Caco-2 (cell line): ENCODE measurements at regions not wholly inside any gene's neighbourhood (a gene's known extent, or its start where the extent isn't known, plus 50 kb on each side); places are given as distances from the start of the nearest gene placed in this dataset.

Experiments used
- BruUV-seq: library from RNA; stranded (reverse); fragments of 400-500 nt; replicated peaks from 2 replicates; lab custom pipeline; 2021; lab: Mats Ljungman, UMichigan
- CTCF ChIA-PET: fragments of 300-600 bp; sonication (Branson Sonifier 250); formaldehyde crosslinking; loops from one replicate; lab custom pipeline; 2022; ENCODE audit warnings: antibody characterized with exemption; lab: Charles Lee
- POLR2A ChIA-PET: fragments of 300-600 bp; sonication (Branson Sonifier 250); formaldehyde crosslinking; loops from one replicate; lab custom pipeline; 2022; ENCODE audit warnings: antibody characterized with exemption; lab: Charles Lee
- DNase-seq, 2 experiments: peaks; one replicate each; pipeline versions ENCODE4 v3.0.0 to v3.0.0-alpha.2; 2020 to 2022
- H3K27me3 ChIP-seq: replicated peaks from 2 replicates; pipeline ENCODE4 v1.6.0; 2011; ENCODE audit warnings: low read length; ENCODE audit not compliant: control insufficient read depth, insufficient read depth
- H3K36me3 ChIP-seq: 2 replicates; pipeline ENCODE4 v1.5.1; 2011; ENCODE audit warnings: low read length; ENCODE audit not compliant: control insufficient read depth, insufficient read depth
- H3K4me1 ChIP-seq: fragments of 250-450 bp; sonication (Bioruptor Pico); 2 replicates; pipeline ENCODE4 v1.5.1; 2020; ENCODE audit warnings: mild to moderate bottlenecking
- H3K4me3 ChIP-seq: 2 replicates; pipeline ENCODE4 v1.5.1; 2011; ENCODE audit warnings: low read depth, mild to moderate bottlenecking, control low read depth, low read length
- H3K9me3 ChIP-seq: fragments of 250-450 bp; sonication (Bioruptor Pico); 2 replicates; pipeline ENCODE4 v1.5.1; 2020; ENCODE audit warnings: mild to moderate bottlenecking, moderate library complexity
- H3K27ac Mint-ChIP-seq: one replicate; pipeline ENCODE4 v1.8.0; 2022; ENCODE audit warnings: mixed read lengths; ENCODE audit not compliant: unreplicated experiment
- H3K27me3 Mint-ChIP-seq: one replicate; pipeline ENCODE4 v1.8.0; 2022; ENCODE audit warnings: mixed read lengths; ENCODE audit not compliant: insufficient read depth, unreplicated experiment
- H3K36me3 Mint-ChIP-seq: one replicate; pipeline ENCODE4 v1.8.0; 2022; ENCODE audit warnings: mild to moderate bottlenecking, mixed read lengths; ENCODE audit not compliant: insufficient read depth, unreplicated experiment
- H3K4me1 Mint-ChIP-seq: one replicate; pipeline ENCODE4 v1.8.0; 2022; ENCODE audit warnings: low read depth, mixed read lengths; ENCODE audit not compliant: unreplicated experiment
- H3K4me3 Mint-ChIP-seq: one replicate; pipeline ENCODE4 v1.8.0; 2022; ENCODE audit warnings: mild to moderate bottlenecking, moderate library complexity, mixed read lengths; ENCODE audit not compliant: unreplicated experiment
- H3K9me3 Mint-ChIP-seq: one replicate; pipeline ENCODE4 v1.8.0; 2022; ENCODE audit warnings: mixed read lengths; ENCODE audit not compliant: unreplicated experiment
- intact Hi-C: fragments of 100-400 bp; cut with micrococcal nuclease; formaldehyde crosslinking; loops from one replicate; pipeline ENCODE4 v1.10.0; 2022; ENCODE audit not compliant: unreplicated experiment
- TF ChIP-seq, protein P1 (sequence below), 2 experiments: fragments of 200-600 bp in 1 of 2; IDR thresholded peaks; 1 replicate in 1 of 2; 2 replicates in 1 of 2; pipeline versions ENCODE4 v1.5.1 to v1.8.0; 2011 to 2022; ENCODE audit warnings: antibody characterized with exemption in 1 of 2, control low read depth in 1 of 2, inconsistent platforms in 1 of 2, low read depth in 1 of 2, low read length in 1 of 2, mild to moderate bottlenecking in 1 of 2, moderate library complexity in 1 of 2; ENCODE audit not compliant: insufficient read depth in 1 of 2, severe bottlenecking in 1 of 2, unreplicated experiment in 1 of 2

- DNase-seq: no peak
- Mint-ChIP-seq H3K4me1 (no peaks in the 10 kb centered on the region), H3K27ac (no peak overlapping the region), H3K4me3 (no peak overlapping the region), H3K36me3 (peaks cover 5% of the 10 kb centered on the region), H3K9me3 (no peaks in the 10 kb centered on the region), H3K27me3 (no peaks in the 10 kb centered on the region)
- Histone ChIP-seq H3K4me1 (no peaks in the 10 kb centered on the region), H3K9me3 (no peaks in the 10 kb centered on the region), H3K4me3 (no peak overlapping the region), H3K36me3 (no peaks in the 10 kb centered on the region), H3K27me3 (no peaks in the 10 kb centered on the region)
- BruUV-seq: no TSS peak
- intact Hi-C loops: no loop called here
- TF ChIP-seq, protein P1, sequence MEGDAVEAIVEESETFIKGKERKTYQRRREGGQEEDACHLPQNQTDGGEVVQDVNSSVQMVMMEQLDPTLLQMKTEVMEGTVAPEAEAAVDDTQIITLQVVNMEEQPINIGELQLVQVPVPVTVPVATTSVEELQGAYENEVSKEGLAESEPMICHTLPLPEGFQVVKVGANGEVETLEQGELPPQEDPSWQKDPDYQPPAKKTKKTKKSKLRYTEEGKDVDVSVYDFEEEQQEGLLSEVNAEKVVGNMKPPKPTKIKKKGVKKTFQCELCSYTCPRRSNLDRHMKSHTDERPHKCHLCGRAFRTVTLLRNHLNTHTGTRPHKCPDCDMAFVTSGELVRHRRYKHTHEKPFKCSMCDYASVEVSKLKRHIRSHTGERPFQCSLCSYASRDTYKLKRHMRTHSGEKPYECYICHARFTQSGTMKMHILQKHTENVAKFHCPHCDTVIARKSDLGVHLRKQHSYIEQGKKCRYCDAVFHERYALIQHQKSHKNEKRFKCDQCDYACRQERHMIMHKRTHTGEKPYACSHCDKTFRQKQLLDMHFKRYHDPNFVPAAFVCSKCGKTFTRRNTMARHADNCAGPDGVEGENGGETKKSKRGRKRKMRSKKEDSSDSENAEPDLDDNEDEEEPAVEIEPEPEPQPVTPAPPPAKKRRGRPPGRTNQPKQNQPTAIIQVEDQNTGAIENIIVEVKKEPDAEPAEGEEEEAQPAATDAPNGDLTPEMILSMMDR (IDR thresholded peaks at IDR 0.05; ENCODE audit: insufficient read depth in 1 of 2, low read depth in 1 of 2, low read length in 1 of 2, severe bottlenecking in 1 of 2, unreplicated experiment in 1 of 2): no peak
- CTCF ChIA-PET: no interaction called here
- POLR2A ChIA-PET: no interaction called here
Measured at GRCh38 chr6:170229851-170230519, 60.9 kb downstream of the DLL1 start.

DNA sequence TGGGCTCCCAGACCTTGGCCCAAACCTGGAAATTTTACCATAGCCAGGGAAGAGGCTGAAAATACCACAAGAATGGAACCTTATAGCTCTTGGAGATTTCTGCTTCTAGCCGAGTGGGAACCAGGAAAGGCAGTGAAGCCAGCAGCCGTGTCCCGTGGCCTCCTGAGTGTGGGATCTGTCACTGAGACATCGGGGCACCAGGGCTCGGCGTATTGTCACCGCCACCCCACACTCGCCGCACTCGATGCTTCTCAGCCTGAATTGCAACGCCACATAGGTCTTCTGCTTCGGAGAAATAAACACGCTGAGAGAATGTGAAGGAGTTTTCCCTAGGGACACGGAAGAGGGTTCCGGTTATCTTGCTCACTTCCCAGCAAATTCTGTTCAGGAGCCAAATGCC, 61.5 kb downstream of the DLL1 start:
- H3K27me3 ChIP-seq: no peaks in the 10 kb centered on the region

GRCh38 chr6:170228946-170229310, 62.0 kb downstream of the DLL1 start:
- ChIA-PET POLR2A (no interaction called here), CTCF (no interaction called here)
- Mint-ChIP-seq H3K4me3 (no peak overlapping the region), H3K4me1 (no peaks in the 10 kb centered on the region), H3K27me3 (no peaks in the 10 kb centered on the region), H3K9me3 (no peaks in the 10 kb centered on the region), H3K27ac (no peak overlapping the region), H3K36me3 (peaks cover 5% of the 10 kb centered on the region)
- intact Hi-C loops: no loop called here
- Histone ChIP-seq H3K36me3 (no peaks in the 10 kb centered on the region), H3K27me3 (no peaks in the 10 kb centered on the region), H3K4me1 (no peaks in the 10 kb centered on the region; the same call in 1 of the 2 replicates), H3K9me3 (no peaks in the 10 kb centered on the region), H3K4me3 (no peak overlapping the region)
- TF ChIP-seq, protein P1 (IDR thresholded peaks at IDR 0.05; ENCODE audit: insufficient read depth in 1 of 2, low read depth in 1 of 2, low read length in 1 of 2, severe bottlenecking in 1 of 2, unreplicated experiment in 1 of 2): no peak
- BruUV-seq: no TSS peak
- DNase-seq: no peak

More for the DNA sequence above, 61.5 kb downstream of the DLL1 start:
- H3K9me3 Mint-ChIP-seq: no peaks in the 10 kb centered on the region
- no peak overlapping the region for H3K4me3 Mint-ChIP-seq
- no peak for DNase-seq
- no peaks in the 10 kb centered on the region for H3K9me3 ChIP-seq
- peaks cover 5% of the 10 kb centered on the region for H3K36me3 Mint-ChIP-seq
- intact Hi-C loops: no loop called here
- no peak overlapping the region for H3K4me3 ChIP-seq
- no peaks in the 10 kb centered on the region; the same call in 1 of the 2 replicates for H3K4me1 ChIP-seq
- H3K27me3 Mint-ChIP-seq: no peaks in the 10 kb centered on the region
- BruUV-seq: no TSS peak
- ChIA-PET POLR2A (no interaction called here), CTCF (no interaction called here)
- TF ChIP-seq, protein P1 (IDR thresholded peaks at IDR 0.05; ENCODE audit: insufficient read depth in 1 of 2, low read depth in 1 of 2, low read length in 1 of 2, severe bottlenecking in 1 of 2, unreplicated experiment in 1 of 2): no peak
- H3K36me3 ChIP-seq: no peaks in the 10 kb centered on the region
- no peak overlapping the region for H3K27ac Mint-ChIP-seq
- H3K4me1 Mint-ChIP-seq: no peaks in the 10 kb centered on the region
